Adrenal gland (tissue), 5 donors: ENCODE measurements at regions not wholly inside any gene's neighbourhood (a gene's known extent, or its start where the extent isn't known, plus 50 kb on each side); places are given as distances from the start of the nearest gene placed in this dataset.

Source experiments
- CTCF ChIP-seq, 6 experiments: fragments of 450-650 bp in 4 of 6; fragments of 200-600 bp in 2 of 6; sonication (generic) in 1 of 6; IDR thresholded peaks; 1 replicate in 5 of 6; 2 replicates in 1 of 6; pipeline versions ENCODE4 v1.5.1 to v1.8.0; 2016 to 2021; ENCODE audit warnings: antibody characterized with exemption in 6 of 6, mild to moderate bottlenecking in 2 of 6, moderate library complexity in 1 of 6
- POLR2A ChIP-seq, 2 donors: fragments of 450-650 bp; IDR thresholded peaks; one replicate each; pipeline ENCODE4 v1.6.1; 2017; ENCODE audit warnings: antibody characterized with exemption in 2 of 2, mild to moderate bottlenecking in 2 of 2, moderate library complexity in 1 of 2
- donor health status: DM: no; HTN: no; CAD: no.

- TF ChIP-seq CTCF (IDR thresholded peaks at IDR 0.05): no peak
- no peak for TF ChIP-seq POLR2A (IDR thresholded peaks at IDR 0.05)
These were observed 225.1 kb downstream of the FAM47A start for GRCh38 chrX:33906971-33907370.
